Keratinocyte (primary cell): ENCODE measurements at regions not wholly inside any gene's neighbourhood (a gene's known extent, or its start where the extent isn't known, plus 50 kb on each side); places are given as distances from the start of the nearest gene placed in this dataset.

Experiments
- CTCF ChIP-seq, 3 experiments: IDR thresholded peaks in 1 of 3; conservative IDR thresholded peaks in 1 of 3; optimal IDR thresholded peaks in 1 of 3; 2 replicates in 2 of 3; 3 replicates in 1 of 3; pipeline versions ENCODE3 to v1.5.1; 2011; ENCODE audit warnings: low read length in 3 of 3, mild to moderate bottlenecking in 3 of 3, moderate library complexity in 2 of 3, control low read depth in 1 of 3, inconsistent platforms in 1 of 3; ENCODE audit not compliant: insufficient read depth in 2 of 3; ENCODE audit errors: extremely low read depth in 1 of 3
- EZH2 ChIP-seq: IDR thresholded peaks from one replicate; pipeline ENCODE4 v1.6.1; 2012; ENCODE audit warnings: inconsistent platforms, mild to moderate bottlenecking, low read length, moderate library complexity

GRCh38 chr2:59312967-59313940, 1072.1 kb upstream of the FANCL start:
- TF ChIP-seq CTCF (optimal IDR thresholded peaks at IDR 0.05 in 1 of 3, IDR thresholded peaks at IDR 0.05 in 1 of 3, conservative IDR thresholded peaks at IDR 0.05 in 1 of 3; ENCODE audit: extremely low read depth in 1 of 3, insufficient read depth in 2 of 3, low read length in 3 of 3), result no peak
- TF ChIP-seq EZH2, result no peak
